ENCODE measurements at regions not wholly inside any gene's neighbourhood (a gene's known extent, or its start where the extent isn't known, plus 50 kb on each side); places are given as distances from the start of the nearest gene placed in this dataset.

DNA sequence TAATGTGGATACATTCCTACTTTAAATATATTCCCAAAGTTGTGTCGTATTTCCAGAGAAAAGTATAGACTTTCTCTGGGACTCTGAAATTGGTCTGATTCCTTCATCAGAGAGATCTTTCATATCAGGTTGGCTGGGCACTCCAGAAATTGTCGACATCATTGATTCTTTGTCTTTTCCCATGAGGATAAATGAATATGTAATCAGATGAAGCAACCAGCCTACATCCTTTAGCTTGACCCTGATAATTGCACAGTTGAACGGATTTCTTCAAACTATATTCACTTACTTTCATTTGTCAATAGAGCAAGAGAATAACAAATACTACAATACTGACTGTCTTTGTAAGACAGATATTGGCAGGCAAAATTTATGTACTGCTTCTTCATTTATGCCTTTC is 680.2 kb upstream of the LRRTM4 start:
- no peak for DNase-seq (ENCODE audit: low spot score)
- in situ Hi-C loops (cut with MboI; ENCODE audit: low sequenced_read_pairs, unreplicated experiment): no loop called here
- TF ChIP-seq, protein P1, sequence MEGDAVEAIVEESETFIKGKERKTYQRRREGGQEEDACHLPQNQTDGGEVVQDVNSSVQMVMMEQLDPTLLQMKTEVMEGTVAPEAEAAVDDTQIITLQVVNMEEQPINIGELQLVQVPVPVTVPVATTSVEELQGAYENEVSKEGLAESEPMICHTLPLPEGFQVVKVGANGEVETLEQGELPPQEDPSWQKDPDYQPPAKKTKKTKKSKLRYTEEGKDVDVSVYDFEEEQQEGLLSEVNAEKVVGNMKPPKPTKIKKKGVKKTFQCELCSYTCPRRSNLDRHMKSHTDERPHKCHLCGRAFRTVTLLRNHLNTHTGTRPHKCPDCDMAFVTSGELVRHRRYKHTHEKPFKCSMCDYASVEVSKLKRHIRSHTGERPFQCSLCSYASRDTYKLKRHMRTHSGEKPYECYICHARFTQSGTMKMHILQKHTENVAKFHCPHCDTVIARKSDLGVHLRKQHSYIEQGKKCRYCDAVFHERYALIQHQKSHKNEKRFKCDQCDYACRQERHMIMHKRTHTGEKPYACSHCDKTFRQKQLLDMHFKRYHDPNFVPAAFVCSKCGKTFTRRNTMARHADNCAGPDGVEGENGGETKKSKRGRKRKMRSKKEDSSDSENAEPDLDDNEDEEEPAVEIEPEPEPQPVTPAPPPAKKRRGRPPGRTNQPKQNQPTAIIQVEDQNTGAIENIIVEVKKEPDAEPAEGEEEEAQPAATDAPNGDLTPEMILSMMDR (IDR thresholded peaks at IDR 0.05; ENCODE audit: borderline replicate concordance, control extremely low read depth, extremely low read depth, insufficient read depth, missing control alignments): no peak

DNA sequence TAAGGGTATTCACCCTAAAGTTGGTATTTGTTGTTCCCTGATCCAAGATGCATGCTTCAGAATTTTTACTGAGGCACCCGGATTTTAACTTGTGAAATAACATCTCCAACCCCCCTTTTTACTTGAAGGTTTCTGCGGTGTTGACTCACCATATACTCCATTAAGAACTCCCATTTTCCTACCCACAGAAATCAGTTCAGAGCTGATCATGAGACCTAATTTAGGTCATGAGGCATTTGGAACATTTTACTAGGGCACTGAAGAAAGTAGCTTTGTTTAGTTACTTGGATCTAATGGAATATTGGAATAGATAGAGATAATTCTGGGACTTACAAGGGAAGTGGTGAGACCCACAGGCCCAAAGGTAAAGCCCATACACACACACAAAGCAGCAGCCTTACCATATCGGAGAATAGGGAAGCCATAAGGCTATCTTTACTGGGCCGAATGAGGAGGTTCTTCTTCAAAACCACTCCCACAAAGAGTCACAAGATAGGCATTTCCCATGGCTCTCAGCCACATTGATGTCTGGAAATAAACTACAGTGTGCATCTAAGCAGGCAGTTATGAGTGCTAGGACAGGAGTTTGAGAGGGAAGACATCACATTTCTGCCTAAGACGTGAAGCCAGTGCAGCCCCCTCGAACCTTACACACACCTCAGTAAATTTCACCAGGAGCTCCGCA is 681.0 kb upstream of the LRRTM4 start:
- in situ Hi-C loops (cut with MboI; ENCODE audit: low sequenced_read_pairs, unreplicated experiment): no loop called here
- no peak for DNase-seq (ENCODE audit: low spot score)
- TF ChIP-seq, protein P1 (IDR thresholded peaks at IDR 0.05; ENCODE audit: borderline replicate concordance, control extremely low read depth, extremely low read depth, insufficient read depth, missing control alignments): no peak

DNA sequence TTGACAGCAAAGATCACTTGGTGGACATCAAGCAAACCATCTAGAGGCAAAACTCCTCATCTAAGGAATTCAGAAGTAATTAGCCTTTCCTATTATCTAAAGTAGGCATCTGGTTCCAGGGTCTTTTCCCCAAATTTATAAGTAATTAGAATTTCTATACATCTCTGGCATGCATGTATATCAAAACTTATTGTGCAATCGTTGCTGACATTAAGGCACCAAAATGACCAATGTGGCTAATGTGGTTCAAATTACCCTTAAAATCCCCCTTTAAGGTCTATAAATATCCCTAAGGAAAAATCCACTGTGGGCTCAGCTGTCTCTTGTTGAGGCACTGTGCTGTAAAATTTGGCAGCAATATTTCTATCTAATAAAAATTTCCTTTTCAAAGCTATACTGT is 695.9 kb upstream of the LRRTM4 start:
- DNase-seq (ENCODE audit: low spot score): no peak
- TF ChIP-seq, protein P1 (IDR thresholded peaks at IDR 0.05; ENCODE audit: borderline replicate concordance, control extremely low read depth, extremely low read depth, insufficient read depth, missing control alignments): no peak
- in situ Hi-C loops (cut with MboI; ENCODE audit: low sequenced_read_pairs, unreplicated experiment): no loop called here

DNA sequence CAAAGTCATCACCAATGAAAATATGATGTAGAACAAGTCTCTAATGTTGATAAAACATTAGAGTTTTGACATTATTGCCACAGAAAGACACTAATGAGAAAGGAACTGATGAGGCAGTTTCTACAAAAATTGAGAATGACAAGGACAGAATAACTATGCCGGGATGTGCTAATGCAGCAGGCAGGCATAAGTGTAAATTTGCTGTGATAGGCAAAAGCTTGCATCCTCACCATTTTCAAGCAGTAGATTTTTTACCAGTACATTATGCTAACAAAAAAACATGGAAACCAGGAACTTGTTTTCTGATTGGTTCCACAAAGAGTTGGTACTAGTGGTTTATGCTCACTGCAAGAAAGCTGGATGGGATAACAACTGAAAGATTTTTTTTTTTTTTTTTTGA is 715.5 kb upstream of the LRRTM4 start:
- in situ Hi-C loops (cut with MboI; ENCODE audit: low sequenced_read_pairs, unreplicated experiment): no loop called here
- DNase-seq (ENCODE audit: low spot score): no peak
- TF ChIP-seq, protein P1 (IDR thresholded peaks at IDR 0.05; ENCODE audit: borderline replicate concordance, control extremely low read depth, extremely low read depth, insufficient read depth, missing control alignments): no peak

DNA sequence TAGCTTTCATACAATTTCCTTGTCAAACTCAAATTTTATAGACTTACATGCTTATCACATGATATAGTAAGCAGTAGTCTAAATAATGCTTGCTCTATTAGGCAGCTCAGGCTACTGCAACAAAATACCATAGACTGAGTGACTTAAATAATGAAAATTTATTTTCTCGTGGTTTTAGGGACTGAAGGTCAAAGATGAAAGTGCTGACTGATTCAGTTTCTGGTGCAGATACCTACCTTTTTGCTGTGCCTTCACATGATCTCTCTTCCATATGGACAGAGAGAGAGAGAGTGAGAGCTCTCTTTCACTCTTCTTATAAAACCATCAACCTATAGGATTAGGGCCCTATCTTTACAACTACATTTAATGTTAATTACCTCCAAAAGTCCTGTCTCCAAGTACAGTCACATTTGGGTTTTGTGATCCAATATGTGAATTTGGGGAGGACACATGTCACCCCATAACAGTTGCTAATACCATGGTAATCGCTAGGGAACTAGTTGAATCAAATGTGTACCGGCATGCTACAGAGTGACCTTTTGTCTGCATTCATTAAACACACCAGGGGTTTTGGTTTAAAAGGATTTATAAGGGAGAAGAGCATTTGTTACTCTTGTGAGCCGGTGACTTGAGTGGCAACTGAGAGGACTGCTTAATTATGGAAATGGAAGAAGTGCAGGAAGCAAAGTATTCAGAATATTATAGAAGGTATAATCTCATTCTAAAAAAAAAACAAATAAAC is 723.4 kb upstream of the LRRTM4 start:
- DNase-seq (ENCODE audit: low spot score): no peak
- in situ Hi-C loops (cut with MboI; ENCODE audit: low sequenced_read_pairs, unreplicated experiment): no loop called here
- TF ChIP-seq, protein P1 (IDR thresholded peaks at IDR 0.05; ENCODE audit: borderline replicate concordance, control extremely low read depth, extremely low read depth, insufficient read depth, missing control alignments): no peak

DNA sequence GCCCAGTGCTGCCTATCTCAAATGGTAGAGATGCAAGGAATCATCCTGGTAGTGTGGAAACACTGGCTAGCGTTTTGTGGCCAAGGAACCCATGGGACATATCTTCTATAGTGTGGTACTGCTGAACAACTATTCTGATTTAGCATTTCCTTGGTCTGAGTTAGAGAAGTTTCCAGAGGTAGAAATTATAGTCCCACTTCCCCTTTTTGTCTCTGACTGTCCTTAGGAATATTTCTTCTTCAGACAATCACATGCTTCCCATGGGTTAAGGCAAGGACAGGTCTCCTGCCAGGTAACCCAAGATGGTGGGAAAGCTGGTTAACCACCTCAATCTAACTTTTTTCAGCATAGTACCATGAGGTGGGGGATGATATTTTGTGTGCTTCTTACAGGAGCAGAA is 729.5 kb upstream of the LRRTM4 start:
- TF ChIP-seq, protein P1 (IDR thresholded peaks at IDR 0.05; ENCODE audit: borderline replicate concordance, control extremely low read depth, extremely low read depth, insufficient read depth, missing control alignments): no peak
- no peak for DNase-seq (ENCODE audit: low spot score)

More for the DNA sequence above, 729.5 kb upstream of the LRRTM4 start:
- in situ Hi-C loops (cut with MboI; ENCODE audit: low sequenced_read_pairs, unreplicated experiment): no loop called here

Data from GM13976 (cell line).